CD14-positive monocyte (primary cell): ENCODE measurements at regions not wholly inside any gene's neighbourhood (a gene's known extent, or its start where the extent isn't known, plus 50 kb on each side); places are given as distances from the start of the nearest gene placed in this dataset.

Experiments
- DNase-seq, 3 donors: peaks; one replicate each; pipeline ENCODE4 v3.0.0-alpha.2; 2011 to 2022
- H2AFZ ChIP-seq: 2 replicates; pipeline ENCODE4 v1.6.0; 2012; ENCODE audit warnings: mild to moderate bottlenecking, low read depth, low read length, inconsistent platforms; ENCODE audit not compliant: insufficient read depth, poor library complexity, severe bottlenecking
- H3K27ac ChIP-seq, 2 donors: 1 replicate in 1 of 2; 2 replicates in 1 of 2; pipeline ENCODE4 v1.5.1; 2012 to 2013; ENCODE audit warnings: low read length in 2 of 2, control low read depth in 1 of 2, inconsistent platforms in 1 of 2, low read depth in 1 of 2, mild to moderate bottlenecking in 1 of 2
- H3K27me3 ChIP-seq, 2 donors: one replicate each; pipeline versions ENCODE4 v1.6.0 to v1.6.1; 2011 to 2013; ENCODE audit warnings: low read length in 2 of 2; ENCODE audit not compliant: control insufficient read depth in 2 of 2, insufficient read depth in 2 of 2
- H3K36me3 ChIP-seq, 2 donors: replicated peaks in 1 of 2; 1 replicate in 1 of 2; 2 replicates in 1 of 2; pipeline versions ENCODE4 v1.5.1 to v1.6.1; 2012 to 2013; ENCODE audit warnings: low read length in 2 of 2, control low read depth in 1 of 2, inconsistent platforms in 1 of 2, mild to moderate bottlenecking in 1 of 2; ENCODE audit not compliant: insufficient read depth in 2 of 2, control insufficient read depth in 1 of 2
- H3K4me1 ChIP-seq, 2 donors: 1 replicate in 1 of 2; 2 replicates in 1 of 2; pipeline versions ENCODE4 v1.5.1 to v1.6.1; 2012 to 2013; ENCODE audit warnings: low read length in 2 of 2, control low read depth in 1 of 2, inconsistent platforms in 1 of 2, mild to moderate bottlenecking in 1 of 2, moderate library complexity in 1 of 2; ENCODE audit not compliant: insufficient read depth in 2 of 2, control insufficient read depth in 1 of 2
- H3K4me2 ChIP-seq: replicated peaks from 2 replicates; pipeline ENCODE3; 2012; ENCODE audit warnings: low read length, moderate library complexity, mild to moderate bottlenecking; ENCODE audit not compliant: poor library complexity, severe bottlenecking; ENCODE audit errors: extremely low read depth
- H3K4me3 ChIP-seq, 3 experiments: fragments of 200-600 bp in 1 of 3; sonication (generic) in 1 of 3; replicated peaks in 1 of 3; 1 replicate in 2 of 3; 2 replicates in 1 of 3; pipeline ENCODE4 v1.5.1; 2011 to 2013; ENCODE audit warnings: low read length in 3 of 3, mild to moderate bottlenecking in 3 of 3, control low read depth in 2 of 3, low read depth in 2 of 3, inconsistent platforms in 1 of 3, moderate library complexity in 1 of 3
- H3K79me2 ChIP-seq: 2 replicates; pipeline ENCODE4 v1.6.0; 2012; ENCODE audit warnings: mild to moderate bottlenecking, control low read depth, inconsistent platforms, low read length, moderate library complexity; ENCODE audit not compliant: insufficient read depth
- H3K9ac ChIP-seq: 2 replicates; pipeline ENCODE4 v1.6.0; 2017; ENCODE audit warnings: low read length, mild to moderate bottlenecking; ENCODE audit not compliant: insufficient read depth, poor library complexity, severe bottlenecking
- H3K9me3 ChIP-seq, 2 donors: replicated peaks in 1 of 2; 1 replicate in 1 of 2; 2 replicates in 1 of 2; pipeline versions ENCODE4 v1.5.1 to v1.6.1; 2012 to 2013; ENCODE audit warnings: low read length in 2 of 2, control low read depth in 1 of 2; ENCODE audit not compliant: control insufficient read depth in 1 of 2, insufficient read depth in 1 of 2
- H4K20me1 ChIP-seq: 2 replicates; pipeline ENCODE4 v1.6.0; 2012; ENCODE audit warnings: mild to moderate bottlenecking, low read length, control low read depth, moderate library complexity; ENCODE audit not compliant: insufficient read depth
- H3K27ac Mint-ChIP-seq, 7 donors: one replicate each; pipeline ENCODE4 v1.8.0; 2020; ENCODE audit warnings: mild to moderate bottlenecking in 7 of 7, mixed read lengths in 7 of 7, moderate library complexity in 6 of 7, inconsistent platforms in 2 of 7
- H3K27me3 Mint-ChIP-seq, 3 donors: one replicate each; pipeline ENCODE4 v1.8.0; 2021 to 2022; ENCODE audit warnings: low read depth in 3 of 3, mild to moderate bottlenecking in 3 of 3, mixed read lengths in 3 of 3, moderate library complexity in 3 of 3, inconsistent platforms in 1 of 3
- H3K36me3 Mint-ChIP-seq, 2 donors: one replicate each; pipeline ENCODE4 v1.8.0; 2020; ENCODE audit warnings: mixed read lengths in 2 of 2, inconsistent platforms in 1 of 2, mild to moderate bottlenecking in 1 of 2
- H3K4me1 Mint-ChIP-seq: one replicate; pipeline ENCODE4 v1.8.0; 2020; ENCODE audit warnings: mild to moderate bottlenecking, mixed read lengths
- H3K4me3 Mint-ChIP-seq, 2 donors: one replicate each; pipeline ENCODE4 v1.8.0; 2020; ENCODE audit warnings: mild to moderate bottlenecking in 2 of 2, mixed read lengths in 2 of 2, moderate library complexity in 1 of 2
- H3K9me3 Mint-ChIP-seq, 7 donors: one replicate each; pipeline ENCODE4 v1.8.0; 2020 to 2022; ENCODE audit warnings: mixed read lengths in 7 of 7, mild to moderate bottlenecking in 6 of 7, moderate library complexity in 6 of 7, inconsistent platforms in 2 of 7
- WGBS: methylation state at CpG from one replicate; pipeline ENCODE4 v1.1.5; 2013; ENCODE audit warnings: missing lambda C conversion rate; ENCODE audit not compliant: insufficient coverage; 5-methylcytosine and 5-hydroxymethylcytosine counted together
- intact Hi-C, 2 donors: fragments of 100-400 bp; cut with micrococcal nuclease; formaldehyde crosslinking; loops; one replicate each; pipeline versions ENCODE4 v1.15.0 to v1.15.1; 2023
- TF ChIP-seq, protein P1 (sequence below): fragments of 200-600 bp; IDR thresholded peaks from one replicate; pipeline ENCODE4 v1.8.0; 2022; ENCODE audit warnings: antibody characterized with exemption, mild to moderate bottlenecking

DNA sequence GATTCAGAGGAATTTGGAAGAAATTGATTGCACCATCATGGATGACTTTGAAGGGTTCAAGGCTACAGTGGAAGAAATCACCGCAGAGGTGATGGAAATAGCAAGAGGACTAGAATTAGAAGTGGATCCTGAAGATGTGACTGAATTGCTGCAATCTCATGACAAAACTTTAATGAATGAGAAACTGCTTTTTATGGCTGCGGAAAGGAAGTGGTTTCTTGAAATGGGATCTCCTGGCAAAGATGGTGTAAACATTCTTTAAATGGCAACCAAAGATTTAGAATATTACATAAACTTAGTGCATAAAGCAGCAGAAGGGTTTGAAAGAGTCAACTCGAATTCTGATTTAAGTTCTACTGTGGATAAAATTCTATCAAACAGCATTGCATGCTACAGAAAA lies 698.6 kb downstream of the PLA2G4A start:
- no peak overlapping the region for H3K27ac ChIP-seq
- Mint-ChIP-seq H3K27ac (no peak overlapping the region), H3K4me3 (no peak overlapping the region), H3K4me1 (no peaks in the 10 kb centered on the region), H3K27me3 (no peaks in the 10 kb centered on the region), H3K36me3 (no peaks in the 10 kb centered on the region), H3K9me3 (peaks cover 0 to 5% (median 2%) of the 10 kb centered on the region in 7 donors)
- WGBS: 100% methylated on average over 1 of the region's 3 CpGs
- TF ChIP-seq, protein P1, sequence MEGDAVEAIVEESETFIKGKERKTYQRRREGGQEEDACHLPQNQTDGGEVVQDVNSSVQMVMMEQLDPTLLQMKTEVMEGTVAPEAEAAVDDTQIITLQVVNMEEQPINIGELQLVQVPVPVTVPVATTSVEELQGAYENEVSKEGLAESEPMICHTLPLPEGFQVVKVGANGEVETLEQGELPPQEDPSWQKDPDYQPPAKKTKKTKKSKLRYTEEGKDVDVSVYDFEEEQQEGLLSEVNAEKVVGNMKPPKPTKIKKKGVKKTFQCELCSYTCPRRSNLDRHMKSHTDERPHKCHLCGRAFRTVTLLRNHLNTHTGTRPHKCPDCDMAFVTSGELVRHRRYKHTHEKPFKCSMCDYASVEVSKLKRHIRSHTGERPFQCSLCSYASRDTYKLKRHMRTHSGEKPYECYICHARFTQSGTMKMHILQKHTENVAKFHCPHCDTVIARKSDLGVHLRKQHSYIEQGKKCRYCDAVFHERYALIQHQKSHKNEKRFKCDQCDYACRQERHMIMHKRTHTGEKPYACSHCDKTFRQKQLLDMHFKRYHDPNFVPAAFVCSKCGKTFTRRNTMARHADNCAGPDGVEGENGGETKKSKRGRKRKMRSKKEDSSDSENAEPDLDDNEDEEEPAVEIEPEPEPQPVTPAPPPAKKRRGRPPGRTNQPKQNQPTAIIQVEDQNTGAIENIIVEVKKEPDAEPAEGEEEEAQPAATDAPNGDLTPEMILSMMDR: no peak
- H3K9ac ChIP-seq: no peak overlapping the region
- H3K4me2 ChIP-seq: no peak overlapping the region
- H3K36me3 ChIP-seq: no peaks in the 10 kb centered on the region
- no peaks in the 10 kb centered on the region for H3K79me2 ChIP-seq
- H4K20me1 ChIP-seq: no peaks in the 10 kb centered on the region
- no peaks in the 10 kb centered on the region for H3K9me3 ChIP-seq
- H3K4me3 ChIP-seq: no peak overlapping the region
- intact Hi-C loops: no loop called here
- no peaks in the 10 kb centered on the region for H3K27me3 ChIP-seq
- DNase-seq: no peak
- no peak overlapping the region for H2AFZ ChIP-seq
- no peaks in the 10 kb centered on the region for H3K4me1 ChIP-seq

DNA sequence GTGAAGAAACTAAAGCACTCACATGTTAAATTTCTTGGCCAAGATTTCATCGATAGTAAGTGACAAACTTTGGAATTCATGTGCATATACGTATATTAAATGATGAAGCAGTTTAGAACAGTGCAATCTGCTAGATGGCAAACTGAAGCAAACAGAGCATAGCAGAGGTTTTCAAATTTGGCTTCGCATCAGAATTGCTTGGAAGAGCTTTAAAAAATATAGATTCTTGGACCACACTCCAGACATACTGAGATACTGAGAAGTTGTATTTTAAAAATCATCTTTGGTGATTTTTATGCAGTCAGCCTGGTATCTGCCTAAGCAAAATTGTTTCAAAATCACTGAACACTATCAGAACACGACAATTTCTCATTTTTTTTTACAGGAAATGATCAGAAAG lies 709.2 kb downstream of the PLA2G4A start:
- H3K4me1 Mint-ChIP-seq: no peaks in the 10 kb centered on the region
- Histone ChIP-seq H4K20me1 (no peaks in the 10 kb centered on the region), H3K4me3 (no peak overlapping the region), H3K9ac (no peak overlapping the region), H3K27me3 (no peaks in the 10 kb centered on the region), H3K4me2 (no peak overlapping the region), H3K27ac (no peak overlapping the region), H2AFZ (no peak overlapping the region), H3K79me2 (no peaks in the 10 kb centered on the region), H3K9me3 (no peaks in the 10 kb centered on the region), H3K36me3 (no peaks in the 10 kb centered on the region), H3K4me1 (no peaks in the 10 kb centered on the region)
- H3K27me3 Mint-ChIP-seq: peaks cover 0 to 1% (median 0%) of the 10 kb centered on the region in 3 donors
- 80% methylated on average over 2 of the region's 4 CpGs for WGBS
- H3K27ac Mint-ChIP-seq: no peak overlapping the region
- no peak overlapping the region for H3K4me3 Mint-ChIP-seq
- DNase-seq: no peak
- H3K36me3 Mint-ChIP-seq: no peaks in the 10 kb centered on the region
- peaks cover 0 to 5% (median 3%) of the 10 kb centered on the region in 7 donors for H3K9me3 Mint-ChIP-seq
- intact Hi-C loops: no loop called here
- TF ChIP-seq, protein P1: no peak
